ENCODE measurements at regions not wholly inside any gene's neighbourhood (a gene's known extent, or its start where the extent isn't known, plus 50 kb on each side); places are given as distances from the start of the nearest gene placed in this dataset.

DNA sequence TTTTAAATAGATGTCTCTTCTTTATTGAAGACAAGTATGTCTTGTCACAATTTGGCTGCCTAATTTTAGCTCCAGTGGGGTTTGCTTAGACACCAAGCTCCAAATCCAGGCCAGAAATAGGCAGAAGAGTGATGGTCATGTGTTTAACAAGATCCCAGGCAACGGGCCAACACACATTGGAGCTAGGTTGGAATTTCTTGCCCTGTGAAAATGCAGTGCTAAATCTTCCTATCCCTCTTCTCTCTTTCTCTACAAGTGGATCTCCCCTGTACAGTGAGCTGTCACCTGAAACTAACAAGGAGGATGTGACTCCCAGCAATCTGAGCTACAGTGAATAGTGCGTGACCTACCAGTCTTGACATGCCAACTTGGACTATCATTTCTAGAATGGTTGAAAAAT lies 65.3 kb upstream of the VGLL2 start:
- no peaks in the 10 kb centered on the region for H3K27me3 ChIP-seq (ENCODE audit: low read depth, low read length)
- H3K36me3 ChIP-seq (replicated peaks; ENCODE audit: low read depth, low read length), result no peaks in the 10 kb centered on the region
- no peak overlapping the region for H2AFZ ChIP-seq (ENCODE audit: low read depth, low read length)
- TF ChIP-seq CTCF (IDR thresholded peaks at IDR 0.05; ENCODE audit: low read depth, low read length), result no peak
- no peak for TF ChIP-seq EZH2phosphoT487 (IDR thresholded peaks at IDR 0.05; ENCODE audit: low read depth)
- no peak overlapping the region for H3K4me3 ChIP-seq (ENCODE audit: low read length)
- H3K4me1 ChIP-seq (ENCODE audit: low read length), result peaks cover 9% of the 10 kb centered on the region; the same call in 1 of the 2 replicates
- H3K9me3 ChIP-seq (ENCODE audit: insufficient read depth, low read length), result no peaks in the 10 kb centered on the region
- H3K4me2 ChIP-seq (ENCODE audit: low read length), result 0 out of 2 replicates have a peak overlapping the region, but pooled peaks have one; percentile 2
- H3K27ac ChIP-seq (ENCODE audit: low read length), result no peak overlapping the region
- H3K9ac ChIP-seq (ENCODE audit: low read length), result no peak overlapping the region
- H4K20me1 ChIP-seq (ENCODE audit: insufficient read depth, low read length), result no peaks in the 10 kb centered on the region
- no peaks in the 10 kb centered on the region for H3K79me2 ChIP-seq (ENCODE audit: low read length)

DNA sequence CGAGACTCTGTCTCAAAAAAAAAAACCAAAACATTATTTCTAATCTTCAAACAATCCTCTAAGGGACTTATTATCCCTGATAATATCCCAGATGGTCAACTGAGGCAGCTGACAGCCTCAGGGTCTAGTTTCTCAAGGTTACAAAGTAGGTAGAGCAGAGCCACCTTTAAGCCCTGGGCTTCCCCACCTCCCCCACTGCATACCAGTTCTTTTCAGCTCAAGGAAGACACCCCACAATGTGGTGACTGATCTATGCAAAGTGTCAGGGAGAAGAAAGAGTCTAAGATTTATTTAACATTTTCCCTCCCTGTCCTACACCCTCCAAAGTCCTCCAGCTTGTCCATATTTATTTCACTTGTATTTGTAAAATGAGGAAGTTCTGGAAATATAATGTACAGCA lies 60.5 kb upstream of the VGLL2 start:
- H3K4me2 ChIP-seq (ENCODE audit: low read length), result no peak overlapping the region
- H3K4me1 ChIP-seq (ENCODE audit: low read length), result peaks cover 9% of the 10 kb centered on the region; the same call in 1 of the 2 replicates

GRCh38 chr6:117205876-117206275 lies 59.5 kb upstream of the VGLL2 start:
- no peak overlapping the region for H3K9ac ChIP-seq (ENCODE audit: low read length)
- no peaks in the 10 kb centered on the region for H3K4me1 ChIP-seq (ENCODE audit: low read length)
- no peak overlapping the region for H3K4me3 ChIP-seq (ENCODE audit: low read length)
- H3K79me2 ChIP-seq (ENCODE audit: low read length), result no peaks in the 10 kb centered on the region
- no peaks in the 10 kb centered on the region for H3K36me3 ChIP-seq (replicated peaks; ENCODE audit: low read depth, low read length)
- H3K27me3 ChIP-seq (ENCODE audit: low read depth, low read length), result no peaks in the 10 kb centered on the region
- no peak overlapping the region for H3K27ac ChIP-seq (ENCODE audit: low read length)
- H3K4me2 ChIP-seq (ENCODE audit: low read length), result no peak overlapping the region
- no peaks in the 10 kb centered on the region for H4K20me1 ChIP-seq (ENCODE audit: insufficient read depth, low read length)
- TF ChIP-seq CTCF (IDR thresholded peaks at IDR 0.05; ENCODE audit: low read depth, low read length) (no peak), EZH2phosphoT487 (IDR thresholded peaks at IDR 0.05; ENCODE audit: low read depth) (no peak)
- no peak overlapping the region for H2AFZ ChIP-seq (ENCODE audit: low read depth, low read length)
- H3K9me3 ChIP-seq (ENCODE audit: insufficient read depth, low read length), result no peaks in the 10 kb centered on the region

More for the DNA sequence above, 60.5 kb upstream of the VGLL2 start:
- TF ChIP-seq EZH2phosphoT487 (IDR thresholded peaks at IDR 0.05; ENCODE audit: low read depth) (no peak), CTCF (IDR thresholded peaks at IDR 0.05; ENCODE audit: low read depth, low read length) (no peak)
- Histone ChIP-seq H3K36me3 (replicated peaks; ENCODE audit: low read depth, low read length) (no peaks in the 10 kb centered on the region), H3K9ac (ENCODE audit: low read length) (no peak overlapping the region), H3K9me3 (ENCODE audit: insufficient read depth, low read length) (no peaks in the 10 kb centered on the region), H3K27me3 (ENCODE audit: low read depth, low read length) (no peaks in the 10 kb centered on the region), H4K20me1 (ENCODE audit: insufficient read depth, low read length) (no peaks in the 10 kb centered on the region), H3K4me3 (ENCODE audit: low read length) (no peak overlapping the region), H2AFZ (ENCODE audit: low read depth, low read length) (no peak overlapping the region), H3K79me2 (ENCODE audit: low read length) (no peaks in the 10 kb centered on the region), H3K27ac (ENCODE audit: low read length) (no peak overlapping the region)

DNA sequence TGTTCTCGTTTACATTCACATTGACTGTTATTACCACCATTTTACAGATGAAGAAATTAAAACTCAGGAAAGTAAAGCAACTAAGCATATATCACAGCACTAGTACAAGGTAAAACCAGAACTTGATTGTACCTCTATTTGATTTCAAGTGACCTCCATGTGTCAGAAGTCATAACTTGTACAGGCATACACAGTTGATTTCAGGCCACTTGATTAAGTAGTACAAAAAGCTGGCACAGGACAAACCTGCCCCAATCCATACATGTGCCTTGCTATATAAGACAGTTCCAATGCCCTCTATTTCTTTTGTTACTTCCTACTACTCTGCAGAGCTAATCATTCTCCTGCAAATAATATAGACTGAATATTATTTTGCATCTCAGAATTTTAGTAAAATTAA lies 58.8 kb upstream of the VGLL2 start:
- H3K4me3 ChIP-seq (ENCODE audit: low read length), result no peak overlapping the region
- no peak overlapping the region for H3K4me2 ChIP-seq (ENCODE audit: low read length)
- no peaks in the 10 kb centered on the region for H4K20me1 ChIP-seq (ENCODE audit: insufficient read depth, low read length)
- H3K27me3 ChIP-seq (ENCODE audit: low read depth, low read length), result no peaks in the 10 kb centered on the region
- no peaks in the 10 kb centered on the region for H3K4me1 ChIP-seq (ENCODE audit: low read length)
- H3K36me3 ChIP-seq (replicated peaks; ENCODE audit: low read depth, low read length), result no peaks in the 10 kb centered on the region
- no peak for TF ChIP-seq EZH2phosphoT487 (IDR thresholded peaks at IDR 0.05; ENCODE audit: low read depth)
- no peak for TF ChIP-seq CTCF (IDR thresholded peaks at IDR 0.05; ENCODE audit: low read depth, low read length)
- H3K9me3 ChIP-seq (ENCODE audit: insufficient read depth, low read length), result no peaks in the 10 kb centered on the region
- H3K27ac ChIP-seq (ENCODE audit: low read length), result no peak overlapping the region
- no peaks in the 10 kb centered on the region for H3K79me2 ChIP-seq (ENCODE audit: low read length)
- H2AFZ ChIP-seq (ENCODE audit: low read depth, low read length), result no peak overlapping the region
- no peak overlapping the region for H3K9ac ChIP-seq (ENCODE audit: low read length)
